ENCODE measurements at regions not wholly inside any gene's neighbourhood (a gene's known extent, or its start where the extent isn't known, plus 50 kb on each side); places are given as distances from the start of the nearest gene placed in this dataset.
"Not testable (repeated sequence)": the region's sequence is repeated elsewhere in the genome, so short reads cannot be mapped to it uniquely, and the experiment has no call there.

GRCh38 chr6:131451321-131452144 lies 121.5 kb upstream of the ARG1 start:
- Mint-ChIP-seq H3K9me3 (no peaks in the 10 kb centered on the region), H3K27ac (peak overlapping the region in 1 of 6 donors; percentile 13), H3K27me3 (peaks cover 0 to 4% (median 0%) of the 10 kb centered on the region in 3 donors), H3K36me3 (peaks cover 0 to 5% of the 10 kb centered on the region in 2 donors), H3K4me3 (no peak overlapping the region), H3K4me1 (peaks cover 0 to 4% (median 0%) of the 10 kb centered on the region in 3 donors)
- no peak for DNase-seq
- no peak for ATAC-seq (ENCODE audit: low read depth in 2 of 2)

DNA sequence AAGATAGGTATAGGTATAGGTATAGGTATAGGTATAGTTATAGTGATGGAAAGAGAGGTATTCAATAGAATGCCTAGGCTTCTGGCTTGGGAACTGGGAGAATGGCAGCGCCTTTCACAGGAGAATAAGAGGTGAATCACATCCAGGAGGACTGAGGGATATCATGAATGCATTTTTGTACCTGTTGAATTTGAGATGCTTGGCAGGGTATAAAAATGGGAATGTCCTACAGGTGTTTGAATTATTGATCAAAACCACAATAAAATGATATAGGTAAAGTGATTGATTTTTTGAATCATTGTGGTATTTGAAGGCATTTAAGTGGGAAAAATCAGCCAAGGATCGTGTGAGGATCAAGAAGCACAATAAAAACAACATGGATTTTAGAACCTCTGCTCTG lies 119.2 kb upstream of the ARG1 start:
- Mint-ChIP-seq H3K27me3 (peaks cover 0 to 4% (median 0%) of the 10 kb centered on the region in 3 donors), H3K36me3 (peaks cover 0 to 5% of the 10 kb centered on the region in 2 donors), H3K4me3 (no peak overlapping the region), H3K4me1 (peaks cover 0 to 4% (median 0%) of the 10 kb centered on the region in 3 donors), H3K9me3 (no peaks in the 10 kb centered on the region), H3K27ac (no peak overlapping the region)
- DNase-seq (no peak), ATAC-seq (ENCODE audit: low read depth in 2 of 2) (no peak)

DNA sequence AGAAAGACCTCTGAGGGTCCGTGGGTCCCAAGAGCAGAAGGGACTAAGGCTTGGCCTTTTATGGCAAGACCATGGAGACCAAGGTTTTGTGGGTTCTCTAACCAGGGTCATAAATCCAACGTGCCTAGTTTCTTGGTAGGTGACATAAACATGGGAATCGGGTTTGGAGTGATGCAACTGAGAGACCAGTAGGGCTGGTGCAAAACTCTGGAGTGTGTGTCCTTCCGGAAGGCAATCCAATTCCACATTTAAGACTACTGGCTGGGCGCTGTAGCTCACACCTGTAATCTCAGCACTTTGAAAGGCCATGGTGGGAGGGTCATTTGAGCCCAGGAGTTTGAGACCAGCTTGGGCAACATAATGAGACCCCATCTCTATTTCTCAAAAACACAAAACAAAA lies 116.5 kb upstream of the ARG1 start:
- Mint-ChIP-seq H3K27ac (peak overlapping the region in 1 of 6 donors; percentile 13), H3K36me3 (peaks cover 0 to 5% of the 10 kb centered on the region in 2 donors), H3K9me3 (no peaks in the 10 kb centered on the region), H3K4me1 (peaks cover 5 to 9% (median 5%) of the 10 kb centered on the region in 3 donors), H3K27me3 (peaks cover 0 to 4% (median 0%) of the 10 kb centered on the region in 3 donors), H3K4me3 (no peak overlapping the region)
- no peak for DNase-seq
- ATAC-seq (ENCODE audit: low read depth in 2 of 2): no peak

GRCh38 chr6:131459005-131459404 lies 114.0 kb upstream of the ARG1 start:
- DNase-seq (no peak), ATAC-seq (ENCODE audit: low read depth in 2 of 2) (no peak)
- peak overlapping the region in 1 of 6 donors; percentile 8 for H3K27ac Mint-ChIP-seq
- H3K27me3 Mint-ChIP-seq: peaks cover 0 to 4% (median 0%) of the 10 kb centered on the region in 3 donors
- no peaks in the 10 kb centered on the region for H3K36me3 Mint-ChIP-seq
- H3K4me3 Mint-ChIP-seq: no peak overlapping the region
- no peaks in the 10 kb centered on the region for H3K9me3 Mint-ChIP-seq
- H3K4me1 Mint-ChIP-seq: peaks cover 5 to 9% (median 5%) of the 10 kb centered on the region in 3 donors

DNA sequence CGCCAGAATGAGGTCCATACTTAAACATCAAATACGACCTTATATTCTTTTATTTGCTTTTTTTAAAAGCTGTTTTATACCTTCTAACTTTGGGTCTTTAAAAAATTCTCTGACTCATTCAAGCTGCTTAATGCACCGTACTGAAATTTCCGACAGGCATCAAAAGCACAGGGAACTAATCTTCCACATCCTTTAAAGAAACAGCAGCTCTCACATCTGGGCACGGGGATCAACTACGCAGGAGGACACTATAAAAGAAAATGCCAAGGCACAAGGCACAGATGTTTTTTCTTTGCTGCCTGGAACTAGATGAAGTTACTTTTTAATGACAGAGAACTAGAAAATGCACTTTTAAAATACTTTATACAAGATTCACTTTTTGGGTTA lies 112.4 kb upstream of the ARG1 start:
- no peak for ATAC-seq (ENCODE audit: low read depth in 2 of 2)
- DNase-seq: no peak
- Mint-ChIP-seq H3K9me3 (no peaks in the 10 kb centered on the region), H3K27ac (peak overlapping the region in 2 of 6 donors; percentile 30 to 89), H3K4me3 (no peak overlapping the region), H3K36me3 (no peaks in the 10 kb centered on the region), H3K4me1 (peaks cover 5 to 9% (median 5%) of the 10 kb centered on the region in 3 donors), H3K27me3 (no peaks in the 10 kb centered on the region)

DNA sequence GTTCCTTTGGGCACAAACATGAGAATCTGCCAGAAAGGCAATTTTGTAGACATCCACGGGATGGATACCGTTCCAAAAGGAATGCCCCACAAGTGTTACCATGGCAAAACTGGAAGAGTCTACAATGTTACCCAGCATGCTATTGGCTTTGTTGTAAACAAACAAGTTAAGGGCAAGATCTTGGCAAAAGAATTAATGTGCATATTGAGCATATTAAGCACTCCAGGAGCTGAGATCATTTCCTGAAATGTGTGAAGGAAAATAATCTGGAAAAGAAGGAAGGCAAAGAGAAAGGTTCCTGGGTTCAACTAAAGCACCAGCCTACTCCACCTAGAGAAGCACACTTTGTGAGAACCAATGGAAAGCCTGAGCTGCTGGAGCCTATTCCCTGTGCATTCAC lies 103.9 kb upstream of the ARG1 start:
- no peaks in the 10 kb centered on the region for H3K36me3 Mint-ChIP-seq
- no peak for ATAC-seq (ENCODE audit: low read depth in 2 of 2)
- H3K9me3 Mint-ChIP-seq: peaks cover 0 to 4% (median 3%) of the 10 kb centered on the region in 7 donors
- H3K27ac Mint-ChIP-seq: no peak overlapping the region
- H3K4me3 Mint-ChIP-seq: no peak overlapping the region
- H3K4me1 Mint-ChIP-seq: no peaks in the 10 kb centered on the region
- DNase-seq: no peak
- no peaks in the 10 kb centered on the region for H3K27me3 Mint-ChIP-seq

DNA sequence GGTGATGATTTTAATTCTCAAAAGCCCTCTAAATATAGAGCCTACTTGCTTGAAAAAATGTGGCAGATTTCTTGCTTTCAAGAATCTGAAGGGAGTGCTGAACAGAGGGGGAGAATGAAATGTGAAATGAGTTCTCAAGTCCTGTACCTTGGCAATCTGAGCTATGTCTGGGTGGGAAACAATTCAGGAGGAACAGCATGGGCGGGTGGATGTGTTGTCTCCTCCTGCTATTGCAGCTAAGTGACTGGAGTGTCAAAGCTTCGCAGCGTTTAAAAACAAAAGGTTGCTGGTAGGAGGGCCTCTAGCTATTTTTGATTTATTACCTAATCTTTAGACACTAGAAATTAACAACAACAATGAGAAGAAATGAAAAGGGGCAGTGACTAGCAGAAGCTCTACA lies 102.5 kb upstream of the ARG1 start:
- Mint-ChIP-seq H3K27ac (no peak overlapping the region), H3K9me3 (peaks cover 0 to 15% (median 11%) of the 10 kb centered on the region in 7 donors), H3K4me1 (no peaks in the 10 kb centered on the region), H3K27me3 (no peaks in the 10 kb centered on the region), H3K4me3 (no peak overlapping the region), H3K36me3 (peaks cover 0 to 4% of the 10 kb centered on the region in 2 donors)
- no peak for DNase-seq
- no peak for ATAC-seq (ENCODE audit: low read depth in 2 of 2)

GRCh38 chr6:131471331-131471730 lies 101.7 kb upstream of the ARG1 start:
- Mint-ChIP-seq H3K36me3 (peaks cover 0 to 4% of the 10 kb centered on the region in 2 donors), H3K9me3 (peaks cover 0 to 16% (median 11%) of the 10 kb centered on the region in 7 donors), H3K4me1 (no peaks in the 10 kb centered on the region), H3K4me3 (no peak overlapping the region), H3K27ac (no peak overlapping the region), H3K27me3 (no peaks in the 10 kb centered on the region)
- DNase-seq (no peak), ATAC-seq (ENCODE audit: low read depth in 2 of 2) (no peak)

DNA sequence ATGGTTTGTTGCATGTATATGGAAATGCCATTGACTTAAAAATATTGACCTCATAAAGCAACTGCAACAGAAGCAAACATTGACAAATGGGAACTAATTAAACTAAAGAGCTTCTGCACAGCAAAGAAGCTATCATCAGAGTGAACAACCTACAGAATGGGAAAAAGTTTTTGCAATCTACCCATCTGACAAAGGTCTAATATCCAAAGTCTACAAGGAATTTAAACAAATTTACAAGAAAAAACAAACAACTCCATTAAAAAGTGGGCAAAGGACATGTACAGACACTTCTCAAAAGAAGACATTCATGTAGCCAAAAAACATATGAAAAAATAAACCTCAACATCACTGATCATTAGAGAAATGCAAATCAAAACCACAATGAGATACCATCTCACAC lies 99.7 kb upstream of the ARG1 start:
- peaks cover 0 to 22% (median 11%) of the 10 kb centered on the region in 7 donors for H3K9me3 Mint-ChIP-seq
- not testable (repeated sequence) for H3K27me3 Mint-ChIP-seq; H3K4me3 Mint-ChIP-seq; H3K4me1 Mint-ChIP-seq; ATAC-seq (ENCODE audit: low read depth in 2 of 2); DNase-seq; H3K27ac Mint-ChIP-seq; H3K36me3 Mint-ChIP-seq

- H3K4me3 Mint-ChIP-seq: no peak overlapping the region
- H3K9me3 Mint-ChIP-seq: peaks cover 0 to 22% (median 11%) of the 10 kb centered on the region in 7 donors
- DNase-seq (no peak), ATAC-seq (ENCODE audit: low read depth in 2 of 2) (no peak)
- H3K36me3 Mint-ChIP-seq: peaks cover 0 to 4% of the 10 kb centered on the region in 2 donors
- no peaks in the 10 kb centered on the region for H3K4me1 Mint-ChIP-seq
- no peak overlapping the region for H3K27ac Mint-ChIP-seq
- no peaks in the 10 kb centered on the region for H3K27me3 Mint-ChIP-seq
These were observed 96.7 kb upstream of the ARG1 start for GRCh38 chr6:131476362-131476761.

DNA sequence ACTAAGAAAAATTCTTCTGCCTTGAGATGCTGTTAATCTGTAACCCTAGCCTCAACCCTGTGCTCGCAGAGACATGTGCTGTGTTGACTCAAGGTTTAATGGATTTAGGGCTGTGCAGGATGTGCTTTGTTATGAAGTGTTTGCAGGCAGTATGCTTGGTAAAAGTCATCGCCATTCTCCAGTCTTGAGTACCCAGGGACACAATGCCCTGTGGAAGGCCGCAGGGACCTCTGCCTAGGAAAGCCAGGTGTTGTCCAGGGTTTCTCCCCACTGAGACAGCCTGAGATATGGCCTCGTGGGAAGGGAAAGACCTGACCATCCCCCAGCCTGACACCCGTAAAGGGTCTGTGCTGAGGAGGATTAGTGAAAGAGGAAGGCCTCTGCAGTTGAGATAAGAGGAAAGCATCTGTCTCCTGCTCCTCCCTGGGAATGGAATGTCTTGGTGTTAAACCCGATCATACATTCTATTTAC lies 94.2 kb upstream of the ARG1 start:
- not testable (repeated sequence) for H3K27ac Mint-ChIP-seq; DNase-seq; ATAC-seq (ENCODE audit: low read depth in 2 of 2); H3K4me3 Mint-ChIP-seq; H3K4me1 Mint-ChIP-seq; H3K27me3 Mint-ChIP-seq; H3K36me3 Mint-ChIP-seq
- peaks cover 0 to 21% (median 11%) of the 10 kb centered on the region in 7 donors for H3K9me3 Mint-ChIP-seq

- no peak overlapping the region for H3K4me3 Mint-ChIP-seq
- DNase-seq: no peak
- no peaks in the 10 kb centered on the region for H3K4me1 Mint-ChIP-seq
- ATAC-seq (ENCODE audit: low read depth in 2 of 2): no peak
- H3K36me3 Mint-ChIP-seq: no peaks in the 10 kb centered on the region
- peaks cover 0 to 3% (median 0%) of the 10 kb centered on the region in 7 donors for H3K9me3 Mint-ChIP-seq
- H3K27ac Mint-ChIP-seq: no peak overlapping the region
- H3K27me3 Mint-ChIP-seq: peaks cover 0 to 7% (median 5%) of the 10 kb centered on the region in 3 donors
These were observed 86.4 kb upstream of the ARG1 start for GRCh38 chr6:131486608-131487007.

GRCh38 chr6:131488780-131489179 lies 84.2 kb upstream of the ARG1 start:
- no peaks in the 10 kb centered on the region for H3K4me1 Mint-ChIP-seq
- DNase-seq (no peak), ATAC-seq (ENCODE audit: low read depth in 2 of 2) (no peak)
- no peak overlapping the region for H3K4me3 Mint-ChIP-seq
- H3K36me3 Mint-ChIP-seq: no peaks in the 10 kb centered on the region
- peaks cover 0 to 7% (median 5%) of the 10 kb centered on the region in 3 donors for H3K27me3 Mint-ChIP-seq
- H3K27ac Mint-ChIP-seq: peak overlapping the region in 1 of 6 donors; percentile 54
- H3K9me3 Mint-ChIP-seq: peaks cover 0 to 3% (median 0%) of the 10 kb centered on the region in 7 donors

DNA sequence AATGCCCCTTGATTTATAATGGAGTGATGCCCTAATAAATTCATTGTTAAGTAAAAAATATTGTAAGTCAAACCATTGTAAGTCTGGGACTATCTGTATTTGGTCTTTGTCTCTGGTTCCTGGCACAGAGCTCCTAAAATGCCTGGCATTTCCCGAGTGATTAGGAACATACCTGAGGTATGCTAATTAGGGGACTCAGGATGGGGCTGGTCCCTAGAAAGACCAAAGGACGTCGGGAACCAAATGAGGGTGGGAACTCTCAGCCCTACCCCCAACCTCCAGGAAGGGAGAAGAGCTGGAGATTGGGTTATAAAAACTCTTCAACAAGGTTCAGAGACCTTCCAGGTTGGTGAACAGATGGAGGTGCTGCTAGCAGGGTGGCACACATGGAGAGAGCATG lies 82.6 kb upstream of the ARG1 start:
- DNase-seq (no peak), ATAC-seq (ENCODE audit: low read depth in 2 of 2) (no peak)
- no peak overlapping the region for H3K4me3 Mint-ChIP-seq
- H3K9me3 Mint-ChIP-seq: no peaks in the 10 kb centered on the region
- no peaks in the 10 kb centered on the region for H3K4me1 Mint-ChIP-seq
- H3K27ac Mint-ChIP-seq: no peak overlapping the region
- H3K27me3 Mint-ChIP-seq: peaks cover 0 to 5% (median 0%) of the 10 kb centered on the region in 3 donors
- no peaks in the 10 kb centered on the region for H3K36me3 Mint-ChIP-seq
